ENCODE measurements at regions not wholly inside any gene's neighbourhood (a gene's known extent, or its start where the extent isn't known, plus 50 kb on each side); places are given as distances from the start of the nearest gene placed in this dataset.
"Not testable (repeated sequence)": the region's sequence is repeated elsewhere in the genome, so short reads cannot be mapped to it uniquely, and the experiment has no call there.

- not testable (repeated sequence) for TF ChIP-seq EZH2phosphoT487, CTCF (IDR thresholded peaks at IDR 0.05; ENCODE audit: low read length)
Observed at GRCh38 chr1:80288750-80289149, 1282.2 kb upstream of the ADGRL4 start.

Data from MM.1S (cell line).